AG09319 (cell line): ENCODE measurements at regions not wholly inside any gene's neighbourhood (a gene's known extent, or its start where the extent isn't known, plus 50 kb on each side); places are given as distances from the start of the nearest gene placed in this dataset.

Experiments
- DNase-seq: peaks from one replicate; pipeline ENCODE4 v3.0.0-alpha.2; 2010; ENCODE audit warnings: low read depth; ENCODE audit errors: extremely low read depth
- CTCF ChIP-seq: IDR thresholded peaks from 2 replicates; pipeline ENCODE4 v1.5.1; 2011; ENCODE audit warnings: low read depth, mild to moderate bottlenecking, inconsistent platforms, low read length, moderate library complexity

- TF ChIP-seq CTCF: no peak
These were observed 85.0 kb downstream of the FAS start for GRCh38 chr10:89075631-89076030.

GRCh38 chr10:89074120-89074519 lies 83.5 kb downstream of the FAS start:
- TF ChIP-seq CTCF: no peak
- no peak for DNase-seq

More at GRCh38 chr10:89075631-89076030, 85.0 kb downstream of the FAS start:
- no peak for DNase-seq

DNA sequence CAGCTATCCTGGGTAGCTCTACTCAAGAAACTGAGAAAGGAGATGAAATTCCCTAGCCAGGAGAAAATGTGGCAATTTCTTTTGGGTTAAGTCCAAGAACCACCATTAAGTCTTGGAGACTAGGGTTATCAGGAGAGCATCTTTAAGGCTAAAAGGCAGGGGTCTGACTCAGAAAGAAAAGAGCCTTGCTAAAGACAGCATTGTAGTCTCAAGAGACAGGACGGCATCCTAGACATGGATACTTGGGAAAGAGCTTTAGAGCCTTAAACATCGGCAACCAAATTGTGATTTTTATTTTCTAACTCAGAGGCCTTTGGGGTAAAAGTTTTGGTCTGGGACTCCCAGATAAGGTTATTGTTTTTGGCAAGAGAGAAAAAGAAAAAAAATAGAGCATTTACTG lies 83.1 kb downstream of the FAS start:
- no peak for DNase-seq

GRCh38 chr10:89069589-89069988 lies 79.0 kb downstream of the FAS start:
- no peak for TF ChIP-seq CTCF
- no peak for DNase-seq

More for the DNA sequence above, 83.1 kb downstream of the FAS start:
- no peak for TF ChIP-seq CTCF
